Large intestine (tissue), 3 donors: ENCODE measurements at regions not wholly inside any gene's neighbourhood (a gene's known extent, or its start where the extent isn't known, plus 50 kb on each side); places are given as distances from the start of the nearest gene placed in this dataset.

Experiments used
- DNase-seq, 2 donors: peaks; one replicate each; pipeline versions ENCODE4 v3.0.0 to v3.0.0-alpha.2; 2013
- H3K27ac ChIP-seq: one replicate; pipeline ENCODE4 v1.5.1; 2013; ENCODE audit warnings: low read length
- H3K27me3 ChIP-seq: 2 replicates; pipeline ENCODE4 v1.6.1; 2013; ENCODE audit warnings: low read length; ENCODE audit not compliant: control insufficient read depth, insufficient read depth
- H3K36me3 ChIP-seq: 2 replicates; pipeline ENCODE4 v1.6.1; 2013; ENCODE audit warnings: low read length; ENCODE audit not compliant: control insufficient read depth, insufficient read depth
- H3K4me1 ChIP-seq: one replicate; pipeline ENCODE4 v1.6.1; 2013; ENCODE audit warnings: low read length; ENCODE audit not compliant: control insufficient read depth, insufficient read depth
- H3K4me3 ChIP-seq: one replicate; pipeline ENCODE4 v1.5.1; 2013; ENCODE audit warnings: low read length
- H3K9me3 ChIP-seq: one replicate; pipeline ENCODE4 v1.6.1; 2013; ENCODE audit warnings: mild to moderate bottlenecking, low read depth, low read length, moderate library complexity; ENCODE audit not compliant: control insufficient read depth
- WGBS: methylation state at CpG from one replicate; pipeline ENCODE4 v1.1.5; 2013; ENCODE audit warnings: low lambda C conversion rate; ENCODE audit not compliant: insufficient coverage; 5-methylcytosine and 5-hydroxymethylcytosine counted together

DNA sequence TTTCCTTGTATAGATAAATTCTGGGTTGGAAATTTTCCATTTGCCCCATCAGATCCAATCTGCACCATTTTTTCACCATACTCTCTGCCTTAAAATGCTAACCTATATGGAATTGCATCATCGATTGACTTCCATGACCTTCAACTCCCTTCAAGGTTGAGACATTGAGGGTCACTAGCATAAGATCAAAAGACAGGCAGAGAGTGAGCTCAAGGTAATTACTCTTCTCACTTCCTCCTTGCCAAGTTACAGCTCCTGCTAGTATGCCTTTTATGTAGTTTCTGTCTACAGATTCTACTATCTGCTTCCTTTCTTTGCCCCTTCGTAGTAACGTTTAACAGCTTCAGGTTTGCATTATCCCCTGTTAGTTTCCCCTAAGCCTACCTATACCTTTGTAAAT is 1127.7 kb upstream of the LRRTM3 start:
- Histone ChIP-seq H3K27me3 (no peaks in the 10 kb centered on the region), H3K4me3 (no peak overlapping the region), H3K4me1 (no peaks in the 10 kb centered on the region), H3K9me3 (no peaks in the 10 kb centered on the region), H3K36me3 (no peaks in the 10 kb centered on the region), H3K27ac (no peak overlapping the region)
- 50% methylated on average over 2 of the region's 3 CpGs for WGBS
- DNase-seq: peak in 1 of 2 donors; percentile 16

DNA sequence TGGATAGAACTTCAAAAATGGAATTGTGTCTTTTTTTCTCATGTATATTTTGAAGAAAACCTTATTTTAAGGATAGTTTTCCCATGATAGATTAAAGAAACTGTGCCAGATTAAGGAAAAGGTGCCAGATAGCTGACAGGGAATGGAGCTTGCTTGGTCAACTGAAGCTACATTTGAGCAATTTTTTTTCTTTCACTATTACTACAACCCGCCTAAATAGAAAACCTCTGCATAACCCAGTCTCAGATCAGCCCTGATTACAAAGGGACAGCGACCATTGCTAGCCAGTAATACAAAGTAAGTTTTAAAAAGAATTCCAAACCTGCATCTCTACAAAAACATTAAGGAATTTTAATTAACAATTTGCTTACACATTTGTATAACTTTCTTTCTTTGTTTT is 1123.4 kb upstream of the LRRTM3 start:
- Histone ChIP-seq H3K27me3 (no peaks in the 10 kb centered on the region), H3K27ac (no peak overlapping the region), H3K4me1 (no peaks in the 10 kb centered on the region), H3K9me3 (no peaks in the 10 kb centered on the region), H3K36me3 (no peaks in the 10 kb centered on the region), H3K4me3 (no peak overlapping the region)
- 100% methylated on average over 1 of the region's 2 CpGs for WGBS
- no peak for DNase-seq

DNA sequence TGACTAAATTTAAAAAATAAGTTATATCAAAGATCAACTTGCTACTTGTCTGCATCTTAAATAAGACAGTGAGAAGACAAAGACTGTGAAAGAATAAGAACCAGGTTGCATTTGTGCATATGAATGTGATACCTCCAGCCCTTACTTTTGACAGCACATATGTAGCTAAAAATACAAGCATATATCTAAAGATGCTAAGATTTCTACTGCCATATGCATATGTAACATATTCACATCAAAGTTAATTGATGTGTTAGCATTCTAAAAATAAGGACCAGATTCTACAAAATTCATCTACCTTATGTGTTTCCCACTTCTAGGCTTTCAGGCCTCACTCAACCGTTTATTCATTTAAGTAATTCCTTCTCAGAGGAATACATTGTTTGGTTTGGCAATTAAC is 1120.3 kb upstream of the LRRTM3 start:
- no peak overlapping the region for H3K4me3 ChIP-seq
- no peak for DNase-seq
- H3K9me3 ChIP-seq: no peaks in the 10 kb centered on the region
- no peaks in the 10 kb centered on the region for H3K36me3 ChIP-seq
- WGBS: no CpG with 5 or more reads among the region's 1 CpG
- no peaks in the 10 kb centered on the region for H3K27me3 ChIP-seq
- H3K27ac ChIP-seq: no peak overlapping the region
- no peaks in the 10 kb centered on the region for H3K4me1 ChIP-seq

DNA sequence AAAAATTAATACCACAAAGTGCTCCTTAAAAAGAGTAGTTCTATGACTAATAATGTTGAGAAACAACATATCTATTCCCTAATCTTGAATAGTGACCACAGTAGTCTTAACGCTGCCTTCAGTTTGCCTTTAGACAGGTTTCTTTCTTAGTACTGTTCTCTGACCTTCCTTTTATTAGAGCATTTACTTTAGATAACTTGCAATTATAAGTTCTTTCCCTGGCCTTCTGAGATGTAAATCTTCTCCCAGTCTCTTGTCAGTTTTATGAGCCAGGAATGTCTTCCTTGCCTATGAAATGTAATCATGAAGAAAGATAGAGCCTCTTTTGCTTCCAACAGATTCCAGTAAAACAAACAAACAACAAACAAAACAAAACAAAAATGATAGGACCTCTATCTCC is 1119.8 kb upstream of the LRRTM3 start:
- Histone ChIP-seq H3K36me3 (no peaks in the 10 kb centered on the region), H3K4me1 (no peaks in the 10 kb centered on the region)
- 17% methylated on average over 1 of the region's 1 CpG for WGBS

DNA sequence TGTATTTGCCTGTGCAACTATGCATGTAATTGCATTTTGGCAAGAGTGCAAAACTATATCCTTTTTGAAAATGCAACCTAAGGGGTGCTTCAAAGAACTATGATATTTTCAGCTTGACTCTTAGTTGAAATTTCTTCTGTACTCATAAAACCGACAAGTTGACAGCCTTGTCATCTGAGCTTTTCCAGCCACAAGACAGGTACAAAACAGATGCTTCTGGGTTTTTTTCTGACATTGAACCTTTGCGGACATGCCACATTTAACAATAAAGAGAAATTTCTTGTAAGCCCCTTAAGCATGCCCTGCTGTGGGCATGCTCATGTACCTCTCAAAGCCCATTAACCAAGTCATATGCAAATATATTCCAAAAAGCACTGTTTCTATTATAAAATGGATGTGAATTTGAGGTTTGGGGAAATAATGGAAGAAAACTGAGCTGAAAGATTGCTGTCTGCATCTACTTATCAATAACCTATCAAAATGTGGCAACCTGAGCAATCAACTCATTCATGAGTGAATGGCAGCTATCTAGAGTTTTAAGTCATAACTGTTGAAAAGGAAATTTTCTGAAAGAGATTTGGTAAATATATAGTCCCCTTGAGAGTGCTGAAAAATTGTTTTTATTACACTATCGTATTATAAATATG is 1117.0 kb upstream of the LRRTM3 start:
- no peaks in the 10 kb centered on the region for H3K27me3 ChIP-seq
- peaks cover 7% of the 10 kb centered on the region for H3K9me3 ChIP-seq
- H3K4me3 ChIP-seq: no peak overlapping the region
- no peak for DNase-seq
- no peaks in the 10 kb centered on the region for H3K4me1 ChIP-seq
- no peaks in the 10 kb centered on the region for H3K36me3 ChIP-seq
- no peak overlapping the region for H3K27ac ChIP-seq
- 96% methylated on average over 2 of the region's 3 CpGs for WGBS

More for the DNA sequence above, 1119.8 kb upstream of the LRRTM3 start:
- Histone ChIP-seq H3K9me3 (no peaks in the 10 kb centered on the region), H3K27ac (no peak overlapping the region), H3K27me3 (no peaks in the 10 kb centered on the region), H3K4me3 (no peak overlapping the region)
- peak in 1 of 2 donors; percentile 15 for DNase-seq

DNA sequence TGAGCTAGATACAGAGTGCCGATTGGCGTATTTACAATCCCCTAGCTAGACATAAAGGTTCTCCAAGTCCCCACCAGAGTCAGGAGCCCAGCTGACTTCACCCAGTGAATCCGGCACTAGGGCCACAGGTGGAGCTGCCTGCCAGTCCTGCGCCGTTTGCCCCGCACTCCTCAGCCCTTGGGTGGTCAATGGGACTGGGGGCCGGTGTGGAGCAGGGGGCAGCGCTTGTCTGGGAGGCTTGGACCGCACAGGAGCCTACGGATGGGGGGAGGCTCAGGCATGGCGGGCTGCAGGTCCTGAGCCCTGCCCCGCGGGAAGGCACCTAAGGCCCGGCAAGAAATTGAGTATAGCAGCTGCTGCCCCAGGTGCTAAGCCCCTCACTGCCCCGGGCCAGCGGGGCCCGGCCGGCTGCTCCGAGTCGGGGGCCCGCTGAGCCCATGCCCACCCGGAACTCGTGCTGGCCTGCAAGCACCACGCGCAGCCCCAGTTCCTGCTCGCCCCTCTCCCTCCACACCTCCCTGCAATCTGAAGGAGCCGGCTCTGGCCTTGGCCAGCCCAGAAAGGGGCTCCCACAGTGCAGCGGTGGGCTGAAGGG is 1113.8 kb upstream of the LRRTM3 start:
- WGBS: no CpG with 5 or more reads among the region's 28 CpGs
- no peak overlapping the region for H3K4me3 ChIP-seq
- DNase-seq: no peak
- no peaks in the 10 kb centered on the region for H3K27me3 ChIP-seq
- no peaks in the 10 kb centered on the region for H3K36me3 ChIP-seq
- H3K4me1 ChIP-seq: no peaks in the 10 kb centered on the region
- H3K27ac ChIP-seq: no peak overlapping the region
- peaks cover 7% of the 10 kb centered on the region for H3K9me3 ChIP-seq

DNA sequence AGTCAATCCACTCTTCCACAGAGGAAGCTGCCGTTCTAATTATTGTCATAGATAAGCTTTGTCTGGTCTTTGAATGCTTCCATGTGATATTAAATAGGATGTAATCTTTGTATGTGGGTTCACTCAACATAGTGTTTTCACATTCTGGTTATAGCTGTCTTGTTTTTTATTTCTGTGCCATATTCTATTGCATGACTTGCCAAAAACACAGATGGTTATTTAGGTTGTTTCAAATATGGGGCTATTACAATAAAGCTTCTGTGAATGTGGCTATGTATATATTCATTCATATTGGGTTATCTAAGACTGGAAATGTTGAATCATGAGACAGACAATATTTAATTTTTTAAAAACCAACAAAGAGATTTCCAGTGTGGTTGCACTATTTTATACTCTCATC is 1109.3 kb upstream of the LRRTM3 start:
- H3K9me3 ChIP-seq: peaks cover 7% of the 10 kb centered on the region
- no peaks in the 10 kb centered on the region for H3K36me3 ChIP-seq
- no peak overlapping the region for H3K4me3 ChIP-seq
- H3K27ac ChIP-seq: no peak overlapping the region
- H3K27me3 ChIP-seq: no peaks in the 10 kb centered on the region
- no CpG with 5 or more reads among the region's 1 CpG for WGBS
- DNase-seq: no peak
- no peaks in the 10 kb centered on the region for H3K4me1 ChIP-seq

DNA sequence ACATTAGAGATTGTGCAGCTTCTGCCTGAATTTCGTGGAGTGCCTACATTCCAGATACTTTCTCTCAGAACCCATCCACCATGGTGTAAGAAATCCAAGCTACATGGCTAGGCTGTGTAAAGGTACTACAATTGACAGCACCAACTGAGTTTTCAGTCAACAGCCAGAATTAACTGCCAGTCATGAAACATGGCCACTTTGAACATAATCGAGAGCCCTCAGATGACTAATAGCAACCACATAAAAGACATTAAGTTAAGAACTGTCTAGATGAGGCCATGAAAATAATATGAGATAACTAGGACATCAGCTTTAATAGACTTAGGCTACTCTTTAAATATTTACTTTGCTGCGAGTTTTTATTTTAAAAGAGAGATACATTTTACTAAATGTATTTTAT is 1106.8 kb upstream of the LRRTM3 start:
- Histone ChIP-seq H3K4me1 (no peaks in the 10 kb centered on the region), H3K4me3 (no peak overlapping the region), H3K36me3 (no peaks in the 10 kb centered on the region), H3K27me3 (no peaks in the 10 kb centered on the region), H3K27ac (no peak overlapping the region), H3K9me3 (no peaks in the 10 kb centered on the region)
- 83% methylated on average over 1 of the region's 3 CpGs for WGBS
- no peak for DNase-seq

DNA sequence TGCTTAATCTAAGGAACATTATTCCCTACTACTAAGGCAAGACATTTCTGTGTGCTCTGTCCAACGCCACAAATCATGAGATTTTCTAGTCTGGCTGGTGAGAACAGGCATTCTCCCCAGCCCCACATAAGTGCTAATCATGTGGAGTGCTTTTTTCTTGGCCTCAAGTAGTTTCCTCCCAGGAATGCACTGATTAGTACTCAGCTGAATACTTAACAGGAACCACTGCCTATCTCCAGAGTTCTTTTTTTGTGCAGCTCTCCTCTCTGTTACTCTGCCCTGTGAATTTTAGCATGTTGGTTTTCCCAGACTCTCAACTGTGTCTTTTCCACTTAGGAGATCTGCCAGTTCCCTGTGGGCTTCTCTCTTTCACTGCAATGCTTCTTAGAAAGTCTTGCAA is 1098.5 kb upstream of the LRRTM3 start:
- no peaks in the 10 kb centered on the region for H3K4me1 ChIP-seq
- WGBS: no CpG with 5 or more reads among the region's 1 CpG
- no peak for DNase-seq

DNA sequence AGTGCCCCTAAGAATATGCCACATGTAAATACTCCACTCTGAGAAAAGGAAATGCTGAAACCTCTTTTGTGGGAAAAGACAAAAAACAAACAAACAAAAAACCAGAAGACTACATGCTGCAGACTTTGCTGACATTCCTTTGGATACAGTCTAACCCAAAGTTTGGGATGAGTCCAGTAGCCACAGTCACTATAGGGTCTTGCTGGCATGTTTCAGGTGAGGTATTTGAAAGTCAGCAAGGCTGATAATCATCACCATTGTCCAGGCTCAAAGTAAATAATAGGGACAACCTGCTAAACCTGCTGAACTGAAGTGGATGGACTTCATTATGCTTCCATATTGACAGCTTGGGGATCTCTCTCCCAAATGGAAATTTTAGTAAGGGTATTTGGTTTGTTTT is 1087.0 kb upstream of the LRRTM3 start:
- DNase-seq: no peak
- Histone ChIP-seq H3K27me3 (no peaks in the 10 kb centered on the region), H3K9me3 (no peaks in the 10 kb centered on the region), H3K4me1 (no peaks in the 10 kb centered on the region), H3K4me3 (no peak overlapping the region), H3K36me3 (no peaks in the 10 kb centered on the region), H3K27ac (no peak overlapping the region)

More for the DNA sequence above, 1098.5 kb upstream of the LRRTM3 start:
- no peaks in the 10 kb centered on the region for H3K27me3 ChIP-seq
- H3K4me3 ChIP-seq: no peak overlapping the region
- H3K27ac ChIP-seq: no peak overlapping the region
- no peaks in the 10 kb centered on the region for H3K9me3 ChIP-seq
- no peaks in the 10 kb centered on the region for H3K36me3 ChIP-seq

DNA sequence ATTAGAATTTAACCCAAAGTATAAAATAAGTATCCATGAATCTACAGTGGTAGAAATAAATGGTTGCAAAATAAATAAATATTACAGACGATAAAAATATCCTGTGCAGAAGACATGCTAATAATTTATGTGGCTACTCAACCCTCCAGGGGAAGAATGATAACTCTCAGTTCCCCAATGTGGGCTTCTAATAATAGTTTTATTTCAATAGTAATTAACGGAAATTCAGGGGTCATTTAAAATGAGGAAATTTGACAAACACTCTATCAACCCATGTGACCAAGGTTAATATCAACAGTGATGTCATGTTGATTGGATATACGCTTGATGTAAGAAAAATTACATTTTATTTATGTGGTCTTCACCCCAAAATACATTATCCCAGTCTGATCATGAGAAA is 1082.6 kb upstream of the LRRTM3 start:
- Histone ChIP-seq H3K36me3 (no peaks in the 10 kb centered on the region), H3K4me1 (no peaks in the 10 kb centered on the region), H3K4me3 (no peak overlapping the region), H3K27ac (no peak overlapping the region), H3K27me3 (no peaks in the 10 kb centered on the region), H3K9me3 (no peaks in the 10 kb centered on the region)
- WGBS: 83% methylated on average over 1 of the region's 3 CpGs
- no peak for DNase-seq
